H9 (cell line): ENCODE measurements at regions not wholly inside any gene's neighbourhood (a gene's known extent, or its start where the extent isn't known, plus 50 kb on each side); places are given as distances from the start of the nearest gene placed in this dataset.

Experiments
- DNase-seq: peaks from one replicate; pipeline ENCODE4 v3.0.0-alpha.2; 2017
- H2AFZ ChIP-seq: one replicate; pipeline ENCODE4 v1.6.1; 2013; ENCODE audit warnings: mild to moderate bottlenecking, low read length, control low read depth, moderate library complexity
- H2AK5ac ChIP-seq: 2 replicates; pipeline ENCODE4 v1.6.1; 2013; ENCODE audit warnings: low read length, control low read depth, mixed read lengths; ENCODE audit not compliant: insufficient read length
- H2BK120ac ChIP-seq: one replicate; pipeline ENCODE4 v1.6.1; 2013; ENCODE audit warnings: low read depth, mild to moderate bottlenecking, low read length, control low read depth, inconsistent platforms; ENCODE audit not compliant: poor library complexity, severe bottlenecking
- H2BK12ac ChIP-seq: 2 replicates; pipeline ENCODE4 v1.6.1; 2013; ENCODE audit warnings: low read length, control low read depth, mixed read lengths, low read depth; ENCODE audit not compliant: insufficient read length
- H2BK15ac ChIP-seq: 2 replicates; pipeline ENCODE4 v1.6.1; 2013; ENCODE audit warnings: low read depth, low read length, control low read depth
- H2BK20ac ChIP-seq: one replicate; pipeline ENCODE4 v1.6.1; 2013; ENCODE audit warnings: low read depth, mild to moderate bottlenecking, low read length, control low read depth, inconsistent platforms; ENCODE audit not compliant: poor library complexity, severe bottlenecking
- H2BK5ac ChIP-seq: 2 replicates; pipeline ENCODE4 v1.6.1; 2013; ENCODE audit warnings: low read length, control low read depth, mixed read lengths; ENCODE audit not compliant: insufficient read length
- H3K14ac ChIP-seq: 2 replicates; pipeline ENCODE4 v1.6.1; 2013; ENCODE audit warnings: low read length, control low read depth; ENCODE audit not compliant: insufficient read depth
- H3K18ac ChIP-seq: 2 replicates; pipeline ENCODE4 v1.6.1; 2013; ENCODE audit warnings: low read depth, mild to moderate bottlenecking, mixed read lengths, low read length, control low read depth; ENCODE audit not compliant: insufficient read length
- H3K23ac ChIP-seq: 2 replicates; pipeline ENCODE4 v1.6.1; 2013; ENCODE audit warnings: low read length, control low read depth, mixed read lengths, low read depth; ENCODE audit not compliant: insufficient read length
- H3K23me2 ChIP-seq: 2 replicates; pipeline ENCODE4 v1.6.1; 2013; ENCODE audit warnings: low read depth, mild to moderate bottlenecking, mixed read lengths, low read length, control low read depth; ENCODE audit not compliant: insufficient read length, poor library complexity, severe bottlenecking
- H3K27ac ChIP-seq: 2 replicates; pipeline ENCODE4 v1.5.1; 2013; ENCODE audit warnings: low read length, control low read depth, mixed read lengths, low read depth; ENCODE audit not compliant: insufficient read length
- H3K27me3 ChIP-seq: 2 replicates; pipeline ENCODE4 v1.6.1; 2013; ENCODE audit warnings: low read length, control low read depth, inconsistent platforms; ENCODE audit not compliant: insufficient read depth
- H3K4ac ChIP-seq: 2 replicates; pipeline ENCODE4 v1.6.1; 2013; ENCODE audit warnings: low read depth, mild to moderate bottlenecking, control low read depth, inconsistent platforms, low read length, moderate library complexity
- H3K4me1 ChIP-seq: 2 replicates; pipeline ENCODE4 v1.6.1; 2013; ENCODE audit warnings: low read length, control low read depth, inconsistent platforms; ENCODE audit not compliant: insufficient read depth
- H3K4me2 ChIP-seq: 2 replicates; pipeline ENCODE4 v1.6.1; 2013; ENCODE audit warnings: low read length, control low read depth, mixed read lengths; ENCODE audit not compliant: insufficient read length, insufficient read depth
- H3K56ac ChIP-seq: 2 replicates; pipeline ENCODE4 v1.6.1; 2013; ENCODE audit warnings: low read depth, mild to moderate bottlenecking, mixed read lengths, low read length, control low read depth; ENCODE audit not compliant: insufficient read length
- H3K79me1 ChIP-seq: 2 replicates; pipeline ENCODE4 v1.6.1; 2013; ENCODE audit warnings: low read depth, mild to moderate bottlenecking, moderate library complexity, low read length, control low read depth, inconsistent platforms; ENCODE audit not compliant: insufficient read depth, poor library complexity, severe bottlenecking
- H3K79me2 ChIP-seq: 2 replicates; pipeline ENCODE4 v1.6.1; 2013; ENCODE audit warnings: low read length, control low read depth, inconsistent platforms; ENCODE audit not compliant: insufficient read depth
- H3K9ac ChIP-seq: 2 replicates; pipeline ENCODE4 v1.6.1; 2013; ENCODE audit warnings: low read length, control low read depth, mixed read lengths; ENCODE audit not compliant: insufficient read length; ENCODE audit errors: extremely low read depth
- H3K9me3 ChIP-seq: one replicate; pipeline ENCODE4 v1.6.1; 2013; ENCODE audit warnings: low read depth, low read length, inconsistent platforms; ENCODE audit not compliant: control insufficient read depth
- H3T11ph ChIP-seq: one replicate; pipeline ENCODE4 v1.6.1; 2013; ENCODE audit warnings: mild to moderate bottlenecking, low read length, control low read depth, inconsistent platforms
- H4K20me1 ChIP-seq: one replicate; pipeline ENCODE4 v1.6.1; 2013; ENCODE audit not compliant: control insufficient read depth, insufficient read length, insufficient read depth
- H4K5ac ChIP-seq: 2 replicates; pipeline ENCODE4 v1.6.1; 2013; ENCODE audit warnings: low read depth, mild to moderate bottlenecking, mixed read lengths, low read length, control low read depth; ENCODE audit not compliant: insufficient read length
- H4K8ac ChIP-seq: replicated peaks from 2 replicates; pipeline ENCODE4 v1.6.1; 2013; ENCODE audit warnings: low read length, control low read depth, mixed read lengths, low read depth; ENCODE audit not compliant: insufficient read length
- H4K91ac ChIP-seq: 2 replicates; pipeline ENCODE4 v1.6.1; 2013; ENCODE audit warnings: low read depth, mild to moderate bottlenecking, moderate library complexity, mixed read lengths, low read length, control low read depth; ENCODE audit not compliant: insufficient read length
- H3K27ac Mint-ChIP-seq, 3 experiments: 2 replicates in 2 of 3; 3 replicates in 1 of 3; pipeline ENCODE4 v1.8.0; 2020 to 2021; ENCODE audit warnings: mixed read lengths in 3 of 3, mild to moderate bottlenecking in 1 of 3, moderate library complexity in 1 of 3
- H3K27me3 Mint-ChIP-seq: 2 replicates; pipeline ENCODE4 v1.8.0; 2021; ENCODE audit warnings: low read depth, mild to moderate bottlenecking, moderate library complexity, mixed read lengths
- H3K36me3 Mint-ChIP-seq, 3 experiments: 2 replicates in 2 of 3; 3 replicates in 1 of 3; pipeline ENCODE4 v1.8.0; 2020 to 2021; ENCODE audit warnings: low read depth in 3 of 3, mixed read lengths in 3 of 3; ENCODE audit not compliant: insufficient read depth in 1 of 3
- H3K4me1 Mint-ChIP-seq, 2 experiments: 2 replicates each; pipeline ENCODE4 v1.8.0; 2020; ENCODE audit warnings: mixed read lengths in 2 of 2
- H3K4me3 Mint-ChIP-seq, 2 experiments: 2 replicates in 1 of 2; 3 replicates in 1 of 2; pipeline ENCODE4 v1.8.0; 2020 to 2021; ENCODE audit warnings: mild to moderate bottlenecking in 2 of 2, mixed read lengths in 2 of 2, moderate library complexity in 1 of 2
- H3K9me3 Mint-ChIP-seq, 2 experiments: 2 replicates in 1 of 2; 3 replicates in 1 of 2; pipeline ENCODE4 v1.8.0; 2020; ENCODE audit warnings: mild to moderate bottlenecking in 2 of 2, mixed read lengths in 2 of 2, moderate library complexity in 1 of 2
- CTCF ChIP-seq: fragments of 200-600 bp; sonication (generic); conservative IDR thresholded peaks from 3 replicates; pipeline ENCODE4 v1.8.0; 2021; ENCODE audit warnings: antibody characterized with exemption, mild to moderate bottlenecking
- WGBS: extraction: QIAGEN DNeasy Blood & Tissue Kit; methylation state at CpG from one replicate; pipeline ENCODE4 v1.1.7; 2013; ENCODE audit warnings: missing lambda C conversion rate, low lambda C conversion rate, mixed read lengths; ENCODE audit not compliant: insufficient read length; ENCODE audit errors: extremely low coverage; 5-methylcytosine and 5-hydroxymethylcytosine counted together

GRCh38 chr21:16074950-16075489, 345.2 kb downstream of the USP25 start:
- no peak overlapping the region for H3K14ac ChIP-seq
- no CpG with 5 or more reads among the region's 3 CpGs for WGBS

More at GRCh38 chr21:16074950-16075489, 345.2 kb downstream of the USP25 start:
- Mint-ChIP-seq H3K27ac (no peak overlapping the region), H3K36me3 (no peaks in the 10 kb centered on the region), H3K4me3 (no peak overlapping the region), H3K9me3 (no peaks in the 10 kb centered on the region), H3K4me1 (peaks cover 2 to 8% of the 10 kb centered on the region in 2 experiments; a peak in 3 of 4 replicates), H3K27me3 (no peaks in the 10 kb centered on the region)
- TF ChIP-seq CTCF, result no peak
- no peak overlapping the region for H3K23ac ChIP-seq
- no peak overlapping the region for H2AK5ac ChIP-seq
- H3K56ac ChIP-seq, result no peak overlapping the region
- no peak overlapping the region for H3K27ac ChIP-seq
- H3K4ac ChIP-seq, result no peak overlapping the region
- H4K5ac ChIP-seq, result no peak overlapping the region
- H3K4me1 ChIP-seq, result no peaks in the 10 kb centered on the region; the same call in 1 of the 2 replicates
- no peaks in the 10 kb centered on the region for H3K79me1 ChIP-seq
- H3K23me2 ChIP-seq, result no peaks in the 10 kb centered on the region
- no peaks in the 10 kb centered on the region for H3K9me3 ChIP-seq
- no peak overlapping the region for H2BK12ac ChIP-seq
- no peak overlapping the region for H2BK20ac ChIP-seq
- no peak overlapping the region for H3K9ac ChIP-seq
- no peaks in the 10 kb centered on the region for H3K27me3 ChIP-seq
- no peak overlapping the region for H4K91ac ChIP-seq
- H3K18ac ChIP-seq, result no peak overlapping the region
- H4K20me1 ChIP-seq, result no peaks in the 10 kb centered on the region
- no peak overlapping the region for H2BK5ac ChIP-seq
- H2BK120ac ChIP-seq, result no peak overlapping the region
- no peak overlapping the region for H2AFZ ChIP-seq
- no peak overlapping the region for H2BK15ac ChIP-seq
- H4K8ac ChIP-seq, result no peak overlapping the region
- DNase-seq, result no peak
- no peaks in the 10 kb centered on the region; the same call in 1 of the 2 replicates for H3K79me2 ChIP-seq
- H3K4me2 ChIP-seq, result no peak overlapping the region
- no peak overlapping the region for H3T11ph ChIP-seq
